GF-D8 (cell line): ENCODE measurements at regions not wholly inside any gene's neighbourhood (a gene's known extent, or its start where the extent isn't known, plus 50 kb on each side); places are given as distances from the start of the nearest gene placed in this dataset.

Experiments
- DNase-seq: peaks from one replicate; lab custom pipeline; 2025; lab: John Stamatoyannopoulos, UW

GRCh38 chr17:33352526-33352925, 59.4 kb upstream of the ASIC2 start:
- DNase-seq: no peak

GRCh38 chr17:33356266-33356665, 63.2 kb upstream of the ASIC2 start:
- no peak for DNase-seq

- no peak for DNase-seq
Measured at GRCh38 chr17:33363475-33363874, 70.4 kb upstream of the ASIC2 start.

GRCh38 chr17:33366960-33367359, 73.9 kb upstream of the ASIC2 start:
- DNase-seq: no peak

GRCh38 chr17:33369149-33369548, 76.1 kb upstream of the ASIC2 start:
- DNase-seq: no peak

GRCh38 chr17:33369876-33370275, 76.8 kb upstream of the ASIC2 start:
- no peak for DNase-seq

GRCh38 chr17:33370401-33370800, 77.3 kb upstream of the ASIC2 start:
- no peak for DNase-seq

GRCh38 chr17:33371377-33371776, 78.3 kb upstream of the ASIC2 start:
- no peak for DNase-seq

- no peak for DNase-seq
Measured at GRCh38 chr17:33373273-33373672, 80.2 kb upstream of the ASIC2 start.

- DNase-seq: no peak
Measured at GRCh38 chr17:33375103-33375502, 82.0 kb upstream of the ASIC2 start.

GRCh38 chr17:33375783-33376182, 82.7 kb upstream of the ASIC2 start:
- DNase-seq: no peak

- DNase-seq: no peak
Measured at GRCh38 chr17:33377837-33378595, 84.9 kb upstream of the ASIC2 start.

GRCh38 chr17:33381201-33381600, 88.1 kb upstream of the ASIC2 start:
- no peak for DNase-seq

GRCh38 chr17:33383488-33384023, 90.5 kb upstream of the ASIC2 start:
- DNase-seq: no peak

- DNase-seq: no peak
Measured at GRCh38 chr17:33385133-33385532, 92.0 kb upstream of the ASIC2 start.

GRCh38 chr17:33385713-33386112, 92.6 kb upstream of the ASIC2 start:
- no peak for DNase-seq

GRCh38 chr17:33387406-33387805, 94.3 kb upstream of the ASIC2 start:
- DNase-seq: no peak

GRCh38 chr17:33389504-33390135, 96.5 kb upstream of the ASIC2 start:
- no peak for DNase-seq

GRCh38 chr17:33390479-33391176, 97.5 kb upstream of the ASIC2 start:
- DNase-seq: no peak

- DNase-seq: no peak
Measured at GRCh38 chr17:33396818-33397217, 103.7 kb upstream of the ASIC2 start.

GRCh38 chr17:33398386-33398785, 105.3 kb upstream of the ASIC2 start:
- DNase-seq: no peak

- no peak for DNase-seq
Measured at GRCh38 chr17:33401249-33401648, 108.2 kb upstream of the ASIC2 start.

- no peak for DNase-seq
Measured at GRCh38 chr17:33403194-33403593, 110.1 kb upstream of the ASIC2 start.
